ENCODE measurements at regions not wholly inside any gene's neighbourhood (a gene's known extent, or its start where the extent isn't known, plus 50 kb on each side); places are given as distances from the start of the nearest gene placed in this dataset.

- no peak for DNase-seq (ENCODE audit: low spot score)
Observed at GRCh38 chr2:219901155-219901554, 273.7 kb downstream of the SLC4A3 start.

- DNase-seq (ENCODE audit: low spot score), result peak; percentile 36
Observed at GRCh38 chr2:219902891-219903552, 275.6 kb downstream of the SLC4A3 start.

- DNase-seq (ENCODE audit: low spot score), result no peak
Observed at GRCh38 chr2:219905640-219906039, 278.2 kb downstream of the SLC4A3 start.

GRCh38 chr2:219906114-219907010 is 278.9 kb downstream of the SLC4A3 start:
- DNase-seq (ENCODE audit: low spot score), result no peak

- no peak for DNase-seq (ENCODE audit: low spot score)
Observed at GRCh38 chr2:219907011-219907365, 279.6 kb downstream of the SLC4A3 start.

GRCh38 chr2:219908538-219908937 is 281.1 kb downstream of the SLC4A3 start:
- no peak for DNase-seq (ENCODE audit: low spot score)

GRCh38 chr2:219911541-219911940 is 284.1 kb downstream of the SLC4A3 start:
- no peak for DNase-seq (ENCODE audit: low spot score)

DNA sequence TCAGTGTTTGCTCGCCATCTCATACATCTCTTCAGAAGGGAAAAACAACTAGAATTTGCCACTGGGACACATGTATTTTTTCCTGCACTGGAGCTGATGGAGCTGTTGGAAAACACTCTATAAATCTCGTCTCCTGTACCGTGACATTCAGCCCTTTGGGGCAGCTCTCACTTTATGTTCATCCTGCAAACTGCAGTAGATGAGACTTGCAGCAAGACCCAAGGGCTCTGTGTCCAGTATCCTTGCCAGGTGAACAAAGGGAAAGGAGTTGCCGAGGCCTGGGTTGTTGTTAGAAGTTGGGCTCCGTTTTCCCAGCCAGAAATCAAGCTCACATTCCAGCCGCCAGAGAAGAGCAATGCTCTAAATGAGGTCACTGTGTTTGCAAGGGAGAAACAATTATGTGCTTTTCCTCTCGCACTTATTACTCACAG is 285.1 kb downstream of the SLC4A3 start:
- peak; percentile 30 for DNase-seq (ENCODE audit: low spot score)

GRCh38 chr2:219914577-219914976 is 287.1 kb downstream of the SLC4A3 start:
- DNase-seq (ENCODE audit: low spot score), result no peak

DNA sequence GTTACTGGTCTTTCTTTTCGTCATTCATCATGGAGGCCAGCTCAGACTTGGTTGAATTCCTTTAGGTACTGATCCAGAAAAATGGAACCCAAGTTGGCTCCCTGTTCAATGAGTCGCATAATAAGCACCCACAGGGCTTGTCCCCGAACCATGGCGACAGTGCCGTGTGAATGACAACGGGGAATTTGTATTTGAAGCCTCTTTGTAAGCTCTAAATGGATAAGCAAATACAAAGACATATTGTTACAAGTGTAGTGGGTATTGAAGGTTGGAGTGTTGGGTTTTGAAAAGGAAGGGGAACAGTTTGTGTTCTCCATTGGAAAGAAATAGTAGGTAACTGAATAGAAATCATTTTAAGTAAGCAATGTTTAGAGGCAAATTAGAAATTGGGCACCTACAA is 288.9 kb downstream of the SLC4A3 start:
- no peak for DNase-seq (ENCODE audit: low spot score)

- no peak for DNase-seq (ENCODE audit: low spot score)
Observed at GRCh38 chr2:219916726-219917440, 289.5 kb downstream of the SLC4A3 start.

DNA sequence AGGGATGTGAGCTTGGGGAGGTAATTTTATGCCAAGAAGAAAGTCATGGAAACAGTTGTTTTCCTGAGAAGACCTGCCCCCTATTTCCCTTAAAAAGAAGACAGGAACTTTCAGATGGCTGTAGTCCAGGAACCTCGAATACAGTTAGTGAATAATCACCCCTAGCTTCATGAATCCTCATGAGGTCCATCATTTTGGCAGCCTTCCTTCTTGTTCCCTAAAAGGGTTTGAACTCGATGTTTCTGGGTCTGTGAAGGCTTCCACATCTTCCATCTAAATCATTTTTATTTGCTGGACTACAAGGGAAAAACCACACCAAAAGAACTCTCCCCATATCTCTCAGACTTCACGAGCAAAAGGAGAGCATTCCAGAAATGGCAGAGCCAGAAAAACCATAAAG is 290.8 kb downstream of the SLC4A3 start:
- DNase-seq (ENCODE audit: low spot score), result no peak

GRCh38 chr2:219918944-219919343 is 291.5 kb downstream of the SLC4A3 start:
- no peak for DNase-seq (ENCODE audit: low spot score)

- DNase-seq (ENCODE audit: low spot score), result no peak
Observed at GRCh38 chr2:219919506-219919905, 292.1 kb downstream of the SLC4A3 start.

DNA sequence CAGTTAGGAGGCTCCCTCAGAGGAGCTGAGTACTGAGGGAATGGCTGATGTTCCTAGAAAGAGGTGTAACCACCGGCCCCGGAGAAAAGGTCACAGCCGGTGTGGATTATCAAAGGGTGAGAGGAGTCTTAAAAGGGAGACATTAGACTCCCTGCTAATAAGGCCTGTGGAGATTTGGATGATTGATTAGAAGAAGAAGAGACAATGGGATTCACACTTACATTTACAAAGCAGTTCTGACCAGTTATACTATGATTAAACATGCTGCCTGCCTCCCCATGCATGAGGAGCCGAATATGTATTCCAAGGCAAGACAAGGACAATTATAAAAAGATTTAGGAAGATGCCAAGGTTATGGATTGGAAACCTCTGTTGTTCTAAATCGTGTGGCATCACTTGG is 302.4 kb downstream of the SLC4A3 start:
- no peak for DNase-seq (ENCODE audit: low spot score)

GRCh38 chr2:219939647-219940046 is 312.2 kb downstream of the SLC4A3 start:
- DNase-seq (ENCODE audit: low spot score), result no peak

DNA sequence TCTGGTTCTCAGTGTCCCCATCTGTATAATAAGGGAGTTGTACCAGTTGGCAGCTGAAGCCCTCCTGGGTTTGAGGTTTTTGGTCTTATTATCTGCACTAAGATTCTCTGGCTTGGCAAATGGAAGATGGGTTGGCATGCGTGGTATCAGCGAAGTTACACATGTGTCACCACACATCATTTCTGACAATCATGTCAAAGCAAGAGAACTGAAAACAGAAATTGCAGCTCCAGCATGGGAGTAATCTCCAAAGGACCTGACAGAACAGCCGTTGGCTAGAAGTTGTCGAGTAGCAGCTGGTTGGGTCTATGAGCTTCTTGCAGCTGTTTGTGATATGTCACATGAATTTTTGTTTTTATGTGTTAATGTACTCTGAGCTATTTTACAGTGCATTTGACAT is 317.4 kb downstream of the SLC4A3 start:
- DNase-seq (ENCODE audit: low spot score), result no peak

GRCh38 chr2:219946021-219946420 is 318.6 kb downstream of the SLC4A3 start:
- DNase-seq (ENCODE audit: low spot score), result no peak

- DNase-seq (ENCODE audit: low spot score), result peak; percentile 23
Observed at GRCh38 chr2:219946529-219946928, 319.1 kb downstream of the SLC4A3 start.

DNA sequence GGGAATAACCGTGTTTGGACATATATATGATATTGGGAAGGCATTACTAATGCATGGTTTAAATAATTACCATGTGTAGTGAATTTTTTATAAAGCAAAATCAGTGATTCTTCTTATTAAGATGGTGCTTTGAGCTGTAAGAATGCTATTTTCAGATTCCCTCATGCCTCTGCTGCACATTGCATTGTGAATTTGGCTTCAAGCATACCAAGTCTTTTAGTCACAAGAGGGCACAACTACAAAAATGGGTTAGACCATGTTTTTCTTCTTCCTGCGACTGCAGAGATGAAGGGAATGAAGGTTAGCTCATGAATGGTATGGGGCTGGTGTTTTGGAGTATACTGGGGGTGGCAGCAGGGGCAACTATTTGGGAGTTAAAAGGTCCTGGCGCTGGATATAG is 320.1 kb downstream of the SLC4A3 start:
- no peak for DNase-seq (ENCODE audit: low spot score)

- no peak for DNase-seq (ENCODE audit: low spot score)
Observed at GRCh38 chr2:219949053-219949452, 321.6 kb downstream of the SLC4A3 start.

GRCh38 chr2:219951099-219951498 is 323.7 kb downstream of the SLC4A3 start:
- no peak for DNase-seq (ENCODE audit: low spot score)

DNA sequence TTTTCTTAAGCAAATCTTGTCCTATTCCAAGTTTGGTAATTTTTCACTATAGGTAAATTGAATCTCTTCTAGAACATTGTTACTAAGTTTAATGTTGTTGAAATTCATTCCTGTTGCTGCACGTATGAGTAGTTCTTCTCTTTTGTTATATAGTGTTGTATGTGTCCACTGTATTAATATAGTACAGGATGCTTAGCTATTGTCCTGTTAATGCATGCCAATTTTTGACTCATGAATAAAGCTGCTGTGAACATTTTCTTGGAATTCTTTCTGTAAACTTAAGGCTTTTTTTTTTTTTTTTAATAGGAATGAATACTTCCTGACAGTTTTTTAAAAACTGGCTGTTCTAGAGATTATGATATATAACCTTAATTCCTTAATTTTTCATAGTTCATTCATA is 326.9 kb downstream of the SLC4A3 start:
- no peak for DNase-seq (ENCODE audit: low spot score)

All from iPS-NIHi11 (cell line).